ENCODE measurements at regions not wholly inside any gene's neighbourhood (a gene's known extent, or its start where the extent isn't known, plus 50 kb on each side); places are given as distances from the start of the nearest gene placed in this dataset.

DNA sequence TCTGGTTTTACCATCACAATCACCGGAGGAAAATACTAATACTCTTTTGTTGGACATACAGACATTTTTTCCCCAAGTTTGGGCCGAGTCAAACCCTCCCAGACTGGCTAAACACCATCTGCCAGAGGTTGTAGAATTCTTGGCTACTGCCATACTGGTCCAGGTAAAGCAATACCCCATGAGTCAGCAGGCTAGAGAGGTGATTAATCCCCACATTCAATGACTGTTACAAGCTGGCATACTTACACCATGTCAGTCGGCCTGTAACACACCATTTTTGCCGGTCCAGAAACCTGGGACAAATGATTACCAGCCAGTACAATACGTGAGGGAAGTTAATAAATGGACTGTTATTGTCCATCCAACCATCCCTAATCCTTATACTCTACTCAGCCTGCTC, 923.9 kb upstream of the AMELY start:
- TF ChIP-seq, protein P1, sequence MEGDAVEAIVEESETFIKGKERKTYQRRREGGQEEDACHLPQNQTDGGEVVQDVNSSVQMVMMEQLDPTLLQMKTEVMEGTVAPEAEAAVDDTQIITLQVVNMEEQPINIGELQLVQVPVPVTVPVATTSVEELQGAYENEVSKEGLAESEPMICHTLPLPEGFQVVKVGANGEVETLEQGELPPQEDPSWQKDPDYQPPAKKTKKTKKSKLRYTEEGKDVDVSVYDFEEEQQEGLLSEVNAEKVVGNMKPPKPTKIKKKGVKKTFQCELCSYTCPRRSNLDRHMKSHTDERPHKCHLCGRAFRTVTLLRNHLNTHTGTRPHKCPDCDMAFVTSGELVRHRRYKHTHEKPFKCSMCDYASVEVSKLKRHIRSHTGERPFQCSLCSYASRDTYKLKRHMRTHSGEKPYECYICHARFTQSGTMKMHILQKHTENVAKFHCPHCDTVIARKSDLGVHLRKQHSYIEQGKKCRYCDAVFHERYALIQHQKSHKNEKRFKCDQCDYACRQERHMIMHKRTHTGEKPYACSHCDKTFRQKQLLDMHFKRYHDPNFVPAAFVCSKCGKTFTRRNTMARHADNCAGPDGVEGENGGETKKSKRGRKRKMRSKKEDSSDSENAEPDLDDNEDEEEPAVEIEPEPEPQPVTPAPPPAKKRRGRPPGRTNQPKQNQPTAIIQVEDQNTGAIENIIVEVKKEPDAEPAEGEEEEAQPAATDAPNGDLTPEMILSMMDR (IDR thresholded peaks at IDR 0.05) = no peak
- no peak for TF ChIP-seq POLR2A (IDR thresholded peaks at IDR 0.05)

All from esophagus squamous epithelium (tissue), 4 donors.